Stimulated activated CD8-positive, alpha-beta memory T cell treated with anti-CD3 and anti-CD28 coated beads, Interleukin-12 subunit alpha, Interleukin-12 subunit beta, amount 100 ng/mL, for 4 hours (primary cell): ENCODE measurements at regions not wholly inside any gene's neighbourhood (a gene's known extent, or its start where the extent isn't known, plus 50 kb on each side); places are given as distances from the start of the nearest gene placed in this dataset.

Experiments
- DNase-seq: peaks from one replicate; pipeline ENCODE4 v3.0.0-alpha.2; 2020; ENCODE audit warnings: low read depth

DNA sequence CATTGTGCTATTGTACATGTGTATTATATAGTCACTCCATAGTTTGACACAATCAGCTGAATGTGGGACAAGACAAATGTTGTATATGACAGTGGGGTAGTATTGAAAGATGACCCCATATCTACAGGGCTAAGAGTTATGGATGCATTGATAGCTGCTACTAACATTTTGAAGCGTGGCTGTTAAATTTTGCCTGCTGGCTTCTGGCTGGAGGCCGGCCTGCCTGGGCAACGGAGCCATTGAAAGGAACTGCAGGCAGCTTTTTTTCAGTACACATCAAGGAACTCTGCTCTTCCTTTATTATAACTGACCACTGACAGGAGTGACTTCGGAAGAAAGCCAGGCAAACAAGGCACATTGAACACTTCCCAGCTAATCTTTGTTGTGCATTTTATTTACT, 76.1 kb upstream of the TMEM33 start:
- no peak for DNase-seq

DNA sequence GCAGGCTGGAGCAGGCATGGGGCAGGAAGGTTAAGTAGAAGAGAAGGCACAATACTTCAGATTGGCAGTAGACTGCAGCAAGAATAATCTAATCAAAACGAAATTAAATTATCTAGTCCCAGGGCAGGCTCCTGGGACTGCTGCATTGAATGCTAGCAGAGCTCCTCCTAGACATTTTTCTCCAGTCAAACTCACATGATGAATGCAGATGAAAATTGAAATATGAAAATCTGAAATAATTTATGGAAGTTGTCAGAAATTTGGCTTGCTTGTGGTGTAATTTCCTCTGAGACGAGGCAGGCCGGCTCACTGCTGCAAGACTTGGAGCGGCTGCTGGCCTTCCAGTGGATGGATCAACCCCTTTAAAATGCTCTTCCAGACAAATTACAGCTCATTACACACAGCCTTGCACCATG, 78.0 kb upstream of the TMEM33 start:
- no peak for DNase-seq

DNA sequence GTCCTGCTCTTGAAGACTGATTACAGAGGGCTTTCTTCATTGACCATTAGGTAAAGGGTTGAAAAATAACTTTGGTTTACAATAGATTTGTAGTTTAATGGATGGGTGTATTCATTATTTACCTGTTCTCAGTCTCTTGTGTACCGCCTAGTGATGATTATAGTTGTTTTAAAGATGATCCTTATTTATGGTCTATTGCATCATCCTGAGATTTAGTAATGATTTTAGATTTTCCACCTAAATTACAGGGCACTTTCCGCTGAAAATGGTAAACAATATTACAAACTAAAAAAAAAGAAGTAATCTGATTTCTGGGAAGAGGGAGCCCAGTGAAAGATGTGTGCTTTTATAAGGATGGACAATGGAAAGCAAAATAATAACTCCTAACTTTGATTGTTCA, 78.4 kb upstream of the TMEM33 start:
- no peak for DNase-seq

DNA sequence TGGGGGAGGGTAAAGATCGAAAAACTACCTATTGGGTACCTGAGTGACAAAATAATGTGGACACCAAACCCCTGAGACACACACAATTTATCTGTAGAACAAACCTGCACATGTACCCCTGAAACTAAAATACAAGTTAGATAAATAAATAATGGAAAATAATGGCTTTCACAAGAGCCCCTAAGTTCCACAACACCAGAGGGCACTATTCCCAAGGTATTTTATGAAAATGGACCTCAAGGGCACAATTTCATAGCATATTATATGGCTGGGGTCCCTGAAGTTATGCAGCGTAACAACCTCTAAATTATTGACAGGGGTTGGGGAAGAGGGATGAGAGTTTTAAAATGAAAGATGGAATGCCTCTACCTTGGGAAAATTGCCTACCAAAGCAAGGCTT, 81.3 kb upstream of the TMEM33 start:
- DNase-seq: no peak

DNA sequence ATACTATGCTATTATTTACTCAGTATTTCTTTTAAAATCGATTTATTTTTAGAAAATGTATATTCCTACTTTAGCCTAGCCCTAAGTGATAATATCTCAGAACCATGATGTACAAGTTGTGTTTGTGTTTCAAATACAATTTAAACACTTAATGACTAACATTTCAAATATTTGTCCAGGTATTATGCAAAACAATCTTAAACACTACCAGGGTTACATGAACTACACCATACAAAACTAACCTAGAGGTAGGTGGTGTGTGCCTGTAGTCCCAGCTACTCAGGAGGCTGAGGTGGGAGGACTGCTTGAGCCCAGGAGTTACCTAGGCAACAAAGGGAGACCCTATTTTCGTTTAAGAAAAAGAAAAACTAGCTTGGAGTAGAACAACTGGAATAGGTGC, 83.0 kb upstream of the TMEM33 start:
- DNase-seq: no peak

- no peak for DNase-seq
These were observed 83.6 kb upstream of the TMEM33 start for GRCh38 chr4:41851621-41852020.

DNA sequence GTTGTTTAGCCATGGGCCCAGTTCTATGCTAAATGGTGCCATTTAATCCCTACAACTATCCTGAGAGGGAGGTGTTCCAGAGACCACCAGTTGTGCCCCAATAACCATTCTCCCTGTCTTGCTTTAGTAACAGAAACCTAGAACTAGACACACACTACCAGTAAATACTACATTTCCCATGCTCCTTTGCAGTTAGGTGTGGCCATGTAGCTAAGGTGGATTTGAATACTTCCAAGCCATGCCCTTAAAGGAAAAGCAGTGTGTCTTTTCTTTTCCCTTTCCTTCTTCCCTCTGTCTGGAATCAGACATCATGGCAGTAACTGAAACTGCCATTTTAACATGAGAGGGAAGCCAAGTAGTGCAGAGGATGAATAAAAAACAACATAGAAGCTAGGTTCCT, 90.9 kb upstream of the TMEM33 start:
- DNase-seq: no peak

GRCh38 chr4:41839916-41840854, 91.7 kb upstream of the PHOX2B start:
- no peak for DNase-seq

DNA sequence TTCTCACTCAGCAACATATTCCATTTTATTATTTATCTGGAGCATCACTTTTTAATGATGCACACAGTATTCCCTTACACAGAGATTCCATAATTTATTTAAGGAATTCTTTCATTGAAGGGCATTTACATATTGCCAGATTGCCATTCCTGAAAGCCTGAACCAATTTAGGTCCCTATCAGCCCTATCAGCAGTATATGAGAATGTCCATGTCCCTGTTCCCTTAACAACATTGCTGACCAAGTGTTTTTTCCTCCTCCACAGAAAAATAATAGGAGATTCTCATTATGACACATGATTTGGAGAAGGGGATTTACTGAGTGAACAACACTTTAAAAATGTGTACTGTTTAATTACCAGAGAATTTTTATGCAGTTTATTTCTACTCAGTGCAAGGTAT, 90.1 kb upstream of the PHOX2B start:
- DNase-seq: no peak

- no peak for DNase-seq
These were observed 86.9 kb upstream of the PHOX2B start for GRCh38 chr4:41835321-41835995.

DNA sequence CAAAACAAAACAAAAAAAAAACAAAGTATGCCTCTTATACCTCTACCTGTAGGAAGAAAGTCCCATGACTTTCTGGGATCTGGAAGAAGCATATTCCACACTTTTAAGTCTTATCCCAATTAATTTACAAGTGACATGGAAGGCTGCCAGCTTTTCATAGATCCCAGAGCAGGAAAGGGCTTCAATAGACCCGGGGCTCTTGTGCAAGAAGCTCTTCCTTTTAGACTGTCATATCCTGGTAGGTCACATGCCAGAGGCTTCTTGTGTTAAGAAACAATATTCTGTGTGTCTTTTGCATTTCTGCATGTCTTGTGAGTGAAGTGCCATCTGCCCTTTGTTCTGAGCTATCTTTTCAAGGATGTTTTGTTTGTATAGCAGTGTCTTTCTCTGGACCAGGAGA, 84.4 kb upstream of the PHOX2B start:
- no peak for DNase-seq

DNA sequence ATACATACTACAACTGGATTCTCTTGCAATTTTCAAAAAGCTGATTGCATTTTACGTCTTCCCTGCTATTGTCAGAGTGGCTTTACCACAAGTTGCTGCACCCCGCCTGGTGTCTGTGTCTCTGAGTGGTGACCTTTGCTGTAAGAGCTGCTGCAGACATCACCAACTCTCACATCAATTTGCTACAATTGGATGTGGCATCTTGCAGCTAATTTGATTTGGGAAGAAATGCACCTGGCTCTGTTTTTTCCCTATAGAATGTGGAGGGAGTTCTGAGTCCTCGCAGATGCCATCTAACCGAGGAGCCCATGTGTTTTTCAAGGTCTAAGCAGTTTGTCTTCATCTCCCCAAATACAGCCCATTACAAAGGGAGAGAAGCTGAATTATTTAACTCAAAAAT, 73.8 kb upstream of the PHOX2B start:
- no peak for DNase-seq

GRCh38 chr4:41820473-41820872, 71.9 kb upstream of the PHOX2B start:
- DNase-seq: no peak

DNA sequence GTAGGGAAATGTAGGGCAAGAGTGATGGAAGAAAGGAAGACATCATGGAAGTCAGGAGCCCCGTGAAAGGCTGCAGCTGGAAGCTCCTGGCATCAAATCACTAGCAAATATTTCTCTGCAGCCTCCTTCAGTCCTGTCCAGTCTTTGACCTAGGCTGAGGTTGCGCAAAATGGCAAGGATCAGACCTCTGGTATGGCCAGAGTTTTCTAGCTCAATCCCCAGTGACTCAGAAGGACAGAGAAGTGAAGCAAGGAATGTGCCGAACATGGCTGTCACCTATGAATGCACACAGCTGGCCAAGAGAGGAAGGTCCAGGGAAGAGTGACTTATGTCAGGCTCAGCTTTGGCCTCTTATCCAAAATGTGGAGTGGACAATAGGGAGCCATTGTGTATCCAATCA, 71.1 kb upstream of the PHOX2B start:
- no peak for DNase-seq

DNA sequence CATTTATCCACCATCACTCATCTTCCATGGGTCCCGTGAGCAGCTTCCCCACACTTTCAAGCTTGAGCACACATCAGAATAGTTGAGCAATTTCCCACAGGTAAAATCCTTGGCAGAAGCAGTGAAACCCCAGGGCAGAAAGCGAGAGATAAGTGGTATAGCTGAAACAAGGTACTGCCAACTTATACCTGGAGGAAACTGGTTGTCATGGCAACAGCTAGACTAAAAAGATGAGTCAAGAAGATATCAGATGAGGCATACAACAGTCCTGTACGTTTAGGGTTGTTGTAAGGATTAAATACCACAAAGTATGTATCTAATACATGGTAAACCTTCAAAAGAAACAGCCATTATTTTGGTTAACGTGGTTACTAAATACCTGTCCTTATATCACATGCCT, 66.9 kb upstream of the PHOX2B start:
- no peak for DNase-seq

GRCh38 chr4:41814565-41814964, 66.0 kb upstream of the PHOX2B start:
- DNase-seq: no peak

- DNase-seq: no peak
These were observed 58.3 kb upstream of the PHOX2B start for GRCh38 chr4:41806807-41807206.

DNA sequence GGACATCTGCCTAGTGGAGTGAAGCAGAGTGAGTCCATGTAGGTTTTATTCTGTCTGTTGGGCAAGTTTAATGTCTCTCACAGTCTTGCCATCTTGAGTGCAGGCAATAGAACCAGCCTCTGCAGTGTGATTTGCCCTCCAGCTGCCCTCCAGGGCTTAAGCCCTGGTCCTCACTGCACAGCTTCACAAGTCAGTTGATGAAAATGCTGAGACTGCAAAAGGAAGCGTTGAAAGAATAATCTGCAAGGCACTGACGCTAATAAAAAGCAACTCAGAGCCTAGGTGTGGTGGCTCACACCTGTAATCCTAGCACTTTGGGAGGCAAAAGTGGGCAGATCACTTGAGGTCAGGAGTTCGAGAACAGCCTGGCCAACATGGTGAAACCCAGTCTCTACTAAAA, 54.1 kb upstream of the PHOX2B start:
- DNase-seq: no peak

DNA sequence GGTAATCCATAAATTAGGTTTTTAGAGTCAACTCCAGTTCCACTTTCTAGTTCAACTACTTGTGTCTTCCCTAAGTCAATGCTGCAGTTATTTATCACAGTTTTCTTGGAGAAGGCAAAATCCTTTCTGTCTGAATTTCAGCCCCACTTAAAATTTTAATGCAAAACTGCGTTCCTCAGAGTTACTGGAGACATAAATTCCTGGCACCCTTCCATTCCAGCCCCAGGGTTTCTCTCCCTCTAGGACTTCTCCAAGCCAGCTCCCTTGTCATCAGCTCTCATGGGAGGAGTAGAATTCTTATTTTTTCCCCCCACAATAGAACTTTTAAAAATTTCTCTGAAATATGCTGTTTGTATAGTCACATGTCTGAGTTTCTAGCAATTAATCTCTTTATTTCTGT, 50.6 kb upstream of the PHOX2B start:
- DNase-seq: no peak
